NCI-H345 (cell line): ENCODE measurements at regions not wholly inside any gene's neighbourhood (a gene's known extent, or its start where the extent isn't known, plus 50 kb on each side); places are given as distances from the start of the nearest gene placed in this dataset.

Experiments
- DNase-seq: peaks from one replicate; lab custom pipeline; 2025; lab: John Stamatoyannopoulos, UW

GRCh38 chr15:85977586-85977985, 102.1 kb upstream of the AGBL1 start:
- DNase-seq = no peak

DNA sequence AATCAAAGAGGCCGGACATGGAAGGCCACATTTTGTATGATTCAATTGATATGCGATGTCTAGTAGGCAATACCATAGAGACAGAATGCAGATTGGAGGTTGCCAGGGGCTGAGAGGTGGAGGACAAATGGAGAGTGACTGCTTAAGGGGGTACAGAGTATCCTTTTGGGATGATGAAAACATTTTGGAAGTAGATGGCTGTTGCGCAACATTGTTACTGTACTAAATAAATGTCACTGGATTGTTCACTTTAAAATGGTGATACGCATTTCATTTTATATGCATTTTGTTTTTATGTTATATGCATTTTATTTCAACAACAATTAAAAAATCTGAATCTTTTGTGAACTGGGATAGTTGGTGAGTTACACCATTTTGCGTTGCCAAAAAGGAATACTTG, 99.7 kb upstream of the AGBL1 start:
- no peak for DNase-seq

DNA sequence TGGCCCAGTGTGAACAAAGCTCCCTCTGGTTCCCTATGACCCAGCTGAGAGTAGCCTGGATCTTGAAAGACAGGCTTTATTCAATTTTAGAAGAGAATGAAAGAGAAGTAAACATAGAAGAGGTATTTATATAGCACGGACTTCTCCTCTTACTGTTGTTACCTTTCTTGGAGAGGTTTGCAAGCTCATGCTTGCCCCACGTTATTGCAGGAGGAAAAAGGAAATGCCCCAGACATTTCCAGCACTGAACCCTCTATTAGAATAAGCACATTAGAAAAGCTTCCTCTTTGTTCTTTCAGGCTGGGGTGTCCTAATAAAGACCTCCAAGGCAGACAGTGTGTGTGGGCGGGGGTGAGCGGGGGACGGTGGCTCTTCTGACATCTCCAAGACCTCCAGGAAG, 98.7 kb upstream of the AGBL1 start:
- no peak for DNase-seq

DNA sequence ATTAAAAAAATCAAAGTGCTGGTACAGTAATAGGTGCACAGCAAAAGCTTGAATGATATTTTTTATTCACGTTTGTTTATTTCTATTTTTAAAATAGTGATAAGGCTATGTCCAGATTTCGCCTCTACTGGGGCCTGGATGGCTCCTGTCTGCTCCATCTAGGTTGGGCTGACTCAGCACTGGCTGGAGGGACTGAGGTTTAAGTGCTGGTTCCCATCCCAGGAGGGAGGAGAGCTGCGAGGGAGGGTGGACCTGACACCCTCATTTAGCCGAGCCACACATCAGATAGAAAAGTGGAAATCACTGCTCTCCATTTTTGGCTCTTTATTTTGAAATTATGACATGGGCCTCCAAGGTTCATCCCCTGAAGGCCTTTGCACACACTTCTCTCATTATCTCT, 95.4 kb upstream of the AGBL1 start:
- DNase-seq = no peak

GRCh38 chr15:85986116-85986515, 93.6 kb upstream of the AGBL1 start:
- DNase-seq = no peak

GRCh38 chr15:85986741-85987140, 92.9 kb upstream of the AGBL1 start:
- no peak for DNase-seq

DNA sequence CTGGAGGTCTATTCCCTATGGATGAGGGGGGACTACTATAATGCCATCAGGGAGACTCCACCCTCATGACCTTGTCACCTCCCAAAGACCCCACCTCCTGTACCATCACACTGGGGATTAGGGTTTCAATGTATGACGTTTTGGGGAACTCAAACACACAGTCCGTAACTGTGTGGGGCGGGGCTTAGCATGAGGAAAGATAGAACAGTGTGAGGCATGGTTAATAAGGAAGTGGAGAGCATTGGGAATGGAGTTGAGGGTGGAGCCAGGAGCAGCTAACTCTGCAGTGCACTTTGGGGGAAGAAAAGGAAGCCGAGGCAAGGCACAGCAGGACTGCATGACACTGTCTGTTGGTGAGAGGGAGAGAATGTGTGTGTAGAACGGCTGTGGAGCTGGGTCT, 90.9 kb upstream of the AGBL1 start:
- no peak for DNase-seq

- DNase-seq = no peak
Measured at GRCh38 chr15:85992224-85992623, 87.4 kb upstream of the AGBL1 start.

DNA sequence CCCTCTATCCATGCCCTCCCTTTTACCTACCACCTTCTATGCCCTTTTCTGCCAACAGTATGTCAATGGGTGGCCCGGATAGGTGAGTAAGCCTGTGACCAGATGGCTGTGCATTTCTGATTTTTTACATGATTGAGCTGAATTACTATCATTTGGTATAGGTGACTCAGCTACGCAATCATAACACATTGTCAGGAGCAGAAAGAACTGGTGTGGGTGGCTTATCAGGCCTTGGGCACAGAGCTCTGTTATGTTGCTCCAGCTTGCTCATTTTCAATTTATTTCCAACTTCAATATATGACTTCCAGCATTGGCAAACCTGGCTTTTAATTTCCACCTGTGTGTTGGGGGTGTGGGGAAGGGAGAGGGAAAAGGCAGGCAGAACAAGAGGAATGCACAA, 86.6 kb upstream of the AGBL1 start:
- DNase-seq = no peak

DNA sequence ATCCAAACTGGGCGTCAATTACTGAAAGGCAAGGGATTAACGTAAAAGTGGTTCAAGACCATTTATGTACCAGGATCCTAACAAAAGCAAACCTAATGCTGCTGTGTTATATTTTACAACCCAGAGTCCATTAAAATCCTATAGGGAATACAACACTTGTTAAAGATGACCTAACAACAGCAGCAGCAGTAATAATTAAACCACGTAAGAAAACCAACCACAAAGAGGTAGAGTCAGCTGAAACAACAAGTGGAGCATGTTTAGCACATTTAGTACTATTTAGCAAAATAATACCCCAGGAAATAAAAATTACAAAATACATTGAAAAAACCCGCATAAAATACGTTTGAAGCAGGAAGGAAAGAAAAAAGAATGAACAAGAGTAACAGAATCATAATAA, 82.1 kb upstream of the AGBL1 start:
- DNase-seq = no peak

- no peak for DNase-seq
Measured at GRCh38 chr15:85999658-86000057, 80.0 kb upstream of the AGBL1 start.

DNA sequence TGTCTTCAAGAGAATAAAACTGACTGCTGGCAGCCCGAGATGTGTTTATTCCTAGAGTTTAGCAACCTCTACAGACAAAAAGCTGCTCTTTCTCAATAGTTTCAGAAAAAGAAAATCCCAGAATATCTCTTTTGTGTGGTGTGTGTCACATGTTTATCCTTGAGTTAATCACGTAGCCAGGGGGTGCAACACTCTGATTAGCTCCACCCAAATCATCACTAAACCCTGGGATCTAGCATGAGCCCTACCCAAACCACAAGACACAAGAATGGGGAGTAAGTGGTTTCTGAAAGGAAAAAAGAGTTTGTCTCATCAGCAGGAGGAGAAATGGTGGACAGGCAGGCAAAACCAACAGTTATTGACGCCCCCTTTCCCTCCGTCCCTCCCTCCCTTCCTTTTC, 78.5 kb upstream of the AGBL1 start:
- no peak for DNase-seq

- DNase-seq = no peak
Measured at GRCh38 chr15:86002444-86002843, 77.2 kb upstream of the AGBL1 start.

GRCh38 chr15:86004061-86004460, 75.6 kb upstream of the AGBL1 start:
- no peak for DNase-seq

GRCh38 chr15:86006546-86006945, 73.1 kb upstream of the AGBL1 start:
- DNase-seq = no peak

GRCh38 chr15:86009727-86010126, 69.9 kb upstream of the AGBL1 start:
- DNase-seq = no peak

- DNase-seq = no peak
Measured at GRCh38 chr15:86010398-86010797, 69.3 kb upstream of the AGBL1 start.

DNA sequence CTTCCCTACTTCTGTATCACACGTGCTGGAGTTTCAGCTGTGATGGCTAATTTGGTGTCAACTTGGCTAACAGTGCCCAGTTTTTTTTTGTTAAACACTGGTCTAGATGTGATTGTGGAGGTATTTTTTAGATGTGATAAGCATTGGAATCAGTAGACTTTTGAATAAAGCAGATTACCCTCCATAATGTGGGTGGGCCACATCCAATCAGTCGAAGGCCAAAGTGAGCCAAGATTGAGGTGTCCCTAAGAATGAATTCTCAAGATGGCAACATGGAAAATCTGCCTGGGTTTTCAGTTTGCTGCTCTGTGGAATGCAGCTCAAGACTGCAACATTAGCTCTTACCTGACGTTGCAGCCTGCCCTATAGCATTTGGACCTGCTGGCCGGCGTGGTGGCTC, 68.8 kb upstream of the AGBL1 start:
- no peak for DNase-seq

- DNase-seq = no peak
Measured at GRCh38 chr15:86014016-86014415, 65.7 kb upstream of the AGBL1 start.

DNA sequence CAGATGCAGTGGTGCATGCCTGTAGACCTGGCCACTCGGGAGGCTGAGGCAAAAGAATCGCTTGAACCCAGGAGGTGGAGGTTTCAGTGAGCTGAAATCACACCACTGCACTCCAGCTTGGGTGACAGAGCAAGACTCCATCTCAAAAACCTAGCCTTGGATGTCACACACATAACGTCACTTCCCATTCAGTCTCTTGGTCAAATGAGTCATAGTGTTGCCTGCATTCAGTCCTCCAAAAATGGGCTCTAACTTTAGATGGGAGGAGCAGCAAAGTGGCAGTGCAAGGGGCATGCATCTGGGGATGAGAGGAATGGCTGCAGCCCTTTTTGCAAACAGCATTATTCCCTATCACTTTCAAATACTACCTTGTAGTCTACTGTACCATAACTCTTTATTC, 62.9 kb upstream of the AGBL1 start:
- DNase-seq = no peak

DNA sequence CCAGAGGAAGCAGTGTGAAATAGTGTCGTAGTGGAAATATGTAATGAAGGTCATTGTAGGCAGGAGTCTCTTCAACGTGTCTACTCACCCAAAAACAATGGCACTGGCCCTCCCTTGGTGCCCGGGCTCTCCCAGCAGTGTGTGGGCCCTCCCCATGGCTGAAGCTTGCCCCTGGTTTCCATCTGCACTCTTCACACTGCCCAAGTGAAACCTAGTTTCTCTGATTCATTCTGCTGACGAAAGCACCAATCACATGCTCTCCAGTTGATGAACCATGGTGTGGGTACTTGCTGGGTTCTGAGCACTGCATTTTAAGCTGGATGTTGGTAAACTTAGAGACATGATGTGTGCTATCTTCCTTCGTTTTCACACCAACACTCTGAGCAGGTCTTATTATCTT, 61.0 kb upstream of the AGBL1 start:
- DNase-seq = no peak

GRCh38 chr15:86021281-86022264, 58.1 kb upstream of the AGBL1 start:
- no peak for DNase-seq

DNA sequence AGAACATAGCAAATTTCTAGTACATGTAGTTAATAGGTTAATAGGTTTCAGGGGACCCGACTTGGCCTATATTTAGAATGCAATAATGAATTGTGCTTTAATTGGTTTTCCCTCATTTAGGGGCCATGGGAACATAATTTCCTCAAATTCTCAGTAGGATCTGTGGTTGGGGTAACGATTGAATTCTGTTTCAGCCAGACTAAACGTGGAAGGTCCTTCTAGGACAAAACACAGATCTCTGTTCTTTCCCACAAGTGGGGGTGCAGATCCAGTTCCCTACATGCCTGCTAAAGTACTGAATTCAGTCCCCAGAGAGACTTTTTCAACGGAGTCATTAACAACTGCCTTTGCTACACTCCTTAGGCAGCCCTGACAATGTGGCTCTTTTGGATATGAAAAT, 50.7 kb upstream of the AGBL1 start:
- DNase-seq = no peak
